Right atrium auricular region (tissue), 2 donors: ENCODE measurements at regions not wholly inside any gene's neighbourhood (a gene's known extent, or its start where the extent isn't known, plus 50 kb on each side); places are given as distances from the start of the nearest gene placed in this dataset.

Experiments used
- DNase-seq: peaks from one replicate; pipeline ENCODE4 v3.0.0-alpha.2; 2019; ENCODE audit warnings: low spot score
- H3K27ac ChIP-seq, 2 donors: fragments of 200-600 bp; sonication (generic); 1 replicate in 1 of 2; 2 replicates in 1 of 2; pipeline ENCODE4 v1.5.1; 2016 to 2019
- H3K27me3 ChIP-seq, 2 donors: fragments of 200-600 bp; sonication (generic); one replicate each; pipeline versions ENCODE4 v1.5.1 to v1.6.0; 2017 to 2019
- H3K36me3 ChIP-seq: fragments of 200-600 bp; sonication (generic); one replicate; pipeline ENCODE4 v1.5.1; 2016
- H3K4me1 ChIP-seq, 2 donors: fragments of 200-600 bp; sonication (generic); one replicate each; pipeline versions ENCODE4 v1.5.1 to v1.6.0; 2017 to 2019
- H3K4me3 ChIP-seq, 2 donors: fragments of 200-600 bp; sonication (generic); 1 replicate in 1 of 2; 2 replicates in 1 of 2; pipeline ENCODE4 v1.5.1; 2017 to 2019; ENCODE audit warnings: mild to moderate bottlenecking in 1 of 2, moderate library complexity in 1 of 2
- H3K9me3 ChIP-seq, 2 donors: fragments of 200-600 bp; sonication (generic); one replicate each; pipeline ENCODE4 v1.5.1; 2019
- CTCF ChIP-seq, 2 donors: fragments of 200-600 bp; sonication (generic); IDR thresholded peaks; one replicate each; pipeline ENCODE4 v1.5.1; 2019; ENCODE audit warnings: antibody characterized with exemption in 2 of 2

- Histone ChIP-seq H3K4me1 (no peaks in the 10 kb centered on the region), H3K27me3 (no peaks in the 10 kb centered on the region), H3K36me3 (no peaks in the 10 kb centered on the region), H3K9me3 (no peaks in the 10 kb centered on the region), H3K27ac (no peak overlapping the region), H3K4me3 (no peak overlapping the region)
- no peak for DNase-seq
- TF ChIP-seq CTCF (IDR thresholded peaks at IDR 0.05), result no peak
These were observed 646.1 kb downstream of the C12orf50 start for GRCh38 chr12:87382959-87383566.

DNA sequence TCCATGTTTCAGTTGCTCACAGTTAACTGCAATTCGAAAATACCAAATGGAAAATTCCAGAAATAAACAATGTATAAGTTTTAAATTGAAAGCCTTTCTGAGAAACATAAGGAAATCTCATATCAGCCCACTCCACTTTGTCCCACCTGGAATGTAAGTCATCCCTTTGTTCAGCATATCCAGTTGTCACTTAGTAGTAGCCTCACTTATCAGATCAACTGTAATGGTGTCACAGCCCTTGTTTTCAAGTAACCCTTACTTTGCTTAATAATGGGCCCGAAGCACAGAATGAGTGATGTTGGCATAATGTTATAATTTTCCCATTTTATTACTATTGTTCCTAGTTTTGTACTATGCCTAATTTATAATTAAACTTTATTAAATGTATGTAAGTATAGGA lies 646.8 kb downstream of the C12orf50 start:
- no peak for TF ChIP-seq CTCF (IDR thresholded peaks at IDR 0.05)
- no peak for DNase-seq
- Histone ChIP-seq H3K4me1 (no peaks in the 10 kb centered on the region), H3K4me3 (no peak overlapping the region), H3K9me3 (no peaks in the 10 kb centered on the region), H3K36me3 (no peaks in the 10 kb centered on the region), H3K27ac (no peak overlapping the region), H3K27me3 (no peaks in the 10 kb centered on the region)

DNA sequence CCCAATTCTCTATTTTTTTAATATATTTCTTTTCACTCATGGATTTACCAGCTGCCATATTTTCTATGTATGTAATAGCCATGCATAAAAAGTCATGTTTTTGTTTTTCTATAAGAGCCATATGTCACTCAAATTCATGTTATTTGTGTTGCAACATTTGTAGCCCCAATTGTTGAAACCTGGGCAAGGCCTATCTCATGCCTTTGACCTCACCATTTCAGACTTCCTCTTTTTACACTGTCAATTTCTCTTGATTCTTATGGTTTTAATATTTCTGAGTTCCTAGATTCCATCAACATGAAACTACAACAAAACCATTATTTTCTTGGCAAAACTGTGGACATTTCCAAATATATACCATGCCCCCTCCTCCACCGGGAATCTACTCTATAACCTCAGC lies 647.5 kb downstream of the C12orf50 start:
- Histone ChIP-seq H3K9me3 (no peaks in the 10 kb centered on the region), H3K4me1 (no peaks in the 10 kb centered on the region), H3K36me3 (no peaks in the 10 kb centered on the region), H3K4me3 (no peak overlapping the region), H3K27ac (no peak overlapping the region), H3K27me3 (no peaks in the 10 kb centered on the region)
- no peak for TF ChIP-seq CTCF (IDR thresholded peaks at IDR 0.05)
- no peak for DNase-seq

DNA sequence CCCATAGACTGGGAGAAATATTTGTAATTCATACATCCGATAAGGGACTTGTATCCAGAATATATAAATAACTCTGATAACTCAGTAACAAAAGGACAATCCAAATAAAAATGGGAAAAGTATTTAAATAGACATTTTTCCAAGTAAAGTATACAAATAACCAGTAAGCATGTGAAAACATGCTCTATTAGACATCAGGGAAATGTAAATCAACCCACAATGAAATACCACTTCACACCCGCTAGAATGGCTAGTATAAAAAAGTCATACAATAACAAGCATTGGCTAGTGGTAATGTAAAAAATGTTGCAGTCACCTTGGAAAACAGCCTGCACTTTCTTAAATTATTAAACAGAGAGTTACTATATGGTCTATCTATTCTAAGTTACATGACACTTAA lies 650.7 kb downstream of the C12orf50 start:
- H3K27ac ChIP-seq, result no peak overlapping the region
- H3K27me3 ChIP-seq, result no peaks in the 10 kb centered on the region
- TF ChIP-seq CTCF (IDR thresholded peaks at IDR 0.05), result no peak
- H3K4me1 ChIP-seq, result no peaks in the 10 kb centered on the region
- H3K36me3 ChIP-seq, result no peaks in the 10 kb centered on the region
- no peak for DNase-seq
- H3K9me3 ChIP-seq, result peaks cover 0 to 15% of the 10 kb centered on the region in 2 donors
- no peak overlapping the region for H3K4me3 ChIP-seq

DNA sequence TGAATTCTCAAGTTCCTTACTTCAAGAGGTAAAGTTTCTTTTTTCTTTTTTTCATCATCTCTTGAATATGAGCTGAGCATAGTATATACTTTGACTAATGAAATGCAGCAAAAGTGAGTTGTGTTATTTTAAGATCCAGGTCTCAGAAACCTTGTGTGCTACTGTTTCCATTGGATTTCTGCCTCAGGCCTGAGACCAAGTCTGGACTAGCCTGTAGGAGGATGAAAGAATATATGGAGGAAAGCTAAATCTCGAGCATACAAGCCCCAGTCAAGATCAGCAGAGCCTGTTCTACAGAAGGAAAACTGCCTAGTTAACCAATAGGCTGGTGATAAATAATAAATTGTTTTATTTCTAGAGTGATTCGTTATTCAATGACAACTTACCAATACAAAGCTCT lies 652.5 kb downstream of the C12orf50 start:
- H3K36me3 ChIP-seq, result no peaks in the 10 kb centered on the region
- no peak for TF ChIP-seq CTCF (IDR thresholded peaks at IDR 0.05)
- H3K27me3 ChIP-seq, result no peaks in the 10 kb centered on the region
- H3K27ac ChIP-seq, result no peak overlapping the region
- no peak overlapping the region for H3K4me3 ChIP-seq
- no peak for DNase-seq
- H3K9me3 ChIP-seq, result peaks cover 0 to 15% of the 10 kb centered on the region in 2 donors
- no peaks in the 10 kb centered on the region for H3K4me1 ChIP-seq

- no peak for TF ChIP-seq CTCF (IDR thresholded peaks at IDR 0.05)
- no peaks in the 10 kb centered on the region for H3K9me3 ChIP-seq
- no peaks in the 10 kb centered on the region for H3K36me3 ChIP-seq
- no peak overlapping the region for H3K4me3 ChIP-seq
- no peaks in the 10 kb centered on the region for H3K4me1 ChIP-seq
- H3K27ac ChIP-seq, result no peak overlapping the region
- H3K27me3 ChIP-seq, result no peaks in the 10 kb centered on the region
- no peak for DNase-seq
These were observed 660.0 kb downstream of the C12orf50 start for GRCh38 chr12:87369161-87369560.
